ENCODE measurements at regions not wholly inside any gene's neighbourhood (a gene's known extent, or its start where the extent isn't known, plus 50 kb on each side); places are given as distances from the start of the nearest gene placed in this dataset.
A peak's percentile ranks its signal among the peaks of the same experiment; 100 is the strongest.
"Not testable (repeated sequence)": the region's sequence is repeated elsewhere in the genome, so short reads cannot be mapped to it uniquely, and the experiment has no call there.

- Mint-ChIP-seq H3K4me3 (no peak overlapping the region), H3K27me3 (ENCODE audit: low read depth in 3 of 3) (peaks cover 0 to 5% (median 3%) of the 10 kb centered on the region in 3 donors), H3K36me3 (no peaks in the 10 kb centered on the region), H3K27ac (no peak overlapping the region), H3K4me1 (peaks cover 58% of the 10 kb centered on the region), H3K9me3 (peaks cover 0 to 6% (median 4%) of the 10 kb centered on the region in 7 donors)
- H3K27ac ChIP-seq (ENCODE audit: low read depth in 1 of 2, low read length in 2 of 2): no peak overlapping the region
- no peak for DNase-seq
- H4K20me1 ChIP-seq (ENCODE audit: insufficient read depth, low read length): no peaks in the 10 kb centered on the region
- H3K79me2 ChIP-seq (ENCODE audit: insufficient read depth, low read length): no peaks in the 10 kb centered on the region
- H2AFZ ChIP-seq (ENCODE audit: insufficient read depth, low read depth, low read length, poor library complexity, severe bottlenecking): no peak overlapping the region
- H3K4me1 ChIP-seq (ENCODE audit: control insufficient read depth in 1 of 2, insufficient read depth in 2 of 2, low read length in 2 of 2): peaks cover 45 to 49% of the 10 kb centered on the region in 2 donors
- no peak for TF ChIP-seq CTCF (IDR thresholded peaks at IDR 0.05)
- no peak overlapping the region for H3K4me3 ChIP-seq (replicated peaks in 1 of 3; ENCODE audit: low read depth in 2 of 3, low read length in 3 of 3)
- intact Hi-C loops (cut with micrococcal nuclease): no loop called here
- no peaks in the 10 kb centered on the region for H3K36me3 ChIP-seq (replicated peaks in 1 of 2; ENCODE audit: control insufficient read depth in 1 of 2, insufficient read depth in 2 of 2, low read length in 2 of 2)
- no peaks in the 10 kb centered on the region for H3K27me3 ChIP-seq (ENCODE audit: control insufficient read depth in 2 of 2, insufficient read depth in 2 of 2, low read length in 2 of 2)
- H3K4me2 ChIP-seq (replicated peaks; ENCODE audit: extremely low read depth, low read length, poor library complexity, severe bottlenecking): no peak overlapping the region
- no peaks in the 10 kb centered on the region for H3K9me3 ChIP-seq (replicated peaks in 1 of 2; ENCODE audit: control insufficient read depth in 1 of 2, insufficient read depth in 1 of 2, low read length in 2 of 2)
- 64% methylated on average over 9 of the region's 11 CpGs for WGBS (ENCODE audit: insufficient coverage)
- no peak overlapping the region for H3K9ac ChIP-seq (ENCODE audit: insufficient read depth, low read length, poor library complexity, severe bottlenecking)
Observed at GRCh38 chr6:5828296-5828695, 178.4 kb downstream of the NRN1 start.

- Histone ChIP-seq H2AFZ (ENCODE audit: insufficient read depth, low read depth, low read length, poor library complexity, severe bottlenecking) (no peak overlapping the region), H3K4me3 (replicated peaks in 1 of 3; ENCODE audit: low read depth in 2 of 3, low read length in 3 of 3) (no peak overlapping the region), H3K27ac (ENCODE audit: low read depth in 1 of 2, low read length in 2 of 2) (no peak overlapping the region), H3K36me3 (replicated peaks in 1 of 2; ENCODE audit: control insufficient read depth in 1 of 2, insufficient read depth in 2 of 2, low read length in 2 of 2) (no peaks in the 10 kb centered on the region), H3K9me3 (replicated peaks in 1 of 2; ENCODE audit: control insufficient read depth in 1 of 2, insufficient read depth in 1 of 2, low read length in 2 of 2) (no peaks in the 10 kb centered on the region), H3K79me2 (ENCODE audit: insufficient read depth, low read length) (no peaks in the 10 kb centered on the region), H4K20me1 (ENCODE audit: insufficient read depth, low read length) (no peaks in the 10 kb centered on the region), H3K4me2 (replicated peaks; ENCODE audit: extremely low read depth, low read length, poor library complexity, severe bottlenecking) (no peak overlapping the region), H3K9ac (ENCODE audit: insufficient read depth, low read length, poor library complexity, severe bottlenecking) (no peak overlapping the region), H3K27me3 (ENCODE audit: control insufficient read depth in 2 of 2, insufficient read depth in 2 of 2, low read length in 2 of 2) (no peaks in the 10 kb centered on the region), H3K4me1 (ENCODE audit: control insufficient read depth in 1 of 2, insufficient read depth in 2 of 2, low read length in 2 of 2) (peaks cover 35 to 40% of the 10 kb centered on the region in 2 donors)
- DNase-seq: peak in 2 of 3 donors; percentile 4 to 18
- Mint-ChIP-seq H3K27ac (peak overlapping the region in 2 of 7 donors; percentile 66 to 76), H3K4me3 (peak overlapping the region in 1 of 2 donors; percentile 35), H3K9me3 (peaks cover under 1 to 8% (median 5%) of the 10 kb centered on the region in 7 donors), H3K36me3 (no peaks in the 10 kb centered on the region), H3K4me1 (peaks cover 50% of the 10 kb centered on the region), H3K27me3 (ENCODE audit: low read depth in 3 of 3) (peaks cover 0 to 5% (median 3%) of the 10 kb centered on the region in 3 donors)
- no peak for TF ChIP-seq CTCF (IDR thresholded peaks at IDR 0.05)
- 49% methylated on average over 4 of the region's 14 CpGs for WGBS (ENCODE audit: insufficient coverage)
- intact Hi-C loops (cut with micrococcal nuclease): no loop called here
Observed at GRCh38 chr6:5827056-5827904, 179.4 kb downstream of the NRN1 start.

- H3K36me3 ChIP-seq (replicated peaks in 1 of 2; ENCODE audit: control insufficient read depth in 1 of 2, insufficient read depth in 2 of 2, low read length in 2 of 2); H3K79me2 ChIP-seq (ENCODE audit: insufficient read depth, low read length); H3K27ac ChIP-seq (ENCODE audit: low read depth in 1 of 2, low read length in 2 of 2); H3K4me3 ChIP-seq (replicated peaks in 1 of 3; ENCODE audit: low read depth in 2 of 3, low read length in 3 of 3); H3K27me3 ChIP-seq (ENCODE audit: control insufficient read depth in 2 of 2, insufficient read depth in 2 of 2, low read length in 2 of 2); H3K27ac Mint-ChIP-seq; H2AFZ ChIP-seq (ENCODE audit: insufficient read depth, low read depth, low read length, poor library complexity, severe bottlenecking); H4K20me1 ChIP-seq (ENCODE audit: insufficient read depth, low read length); H3K27me3 Mint-ChIP-seq (ENCODE audit: low read depth in 3 of 3); intact Hi-C loops (cut with micrococcal nuclease); H3K4me3 Mint-ChIP-seq; H3K4me2 ChIP-seq (replicated peaks; ENCODE audit: extremely low read depth, low read length, poor library complexity, severe bottlenecking); H3K9ac ChIP-seq (ENCODE audit: insufficient read depth, low read length, poor library complexity, severe bottlenecking); H3K36me3 Mint-ChIP-seq; H3K9me3 ChIP-seq (replicated peaks in 1 of 2; ENCODE audit: control insufficient read depth in 1 of 2, insufficient read depth in 1 of 2, low read length in 2 of 2); DNase-seq: not testable (repeated sequence)
- peaks cover 3 to 15% (median 8%) of the 10 kb centered on the region in 7 donors for H3K9me3 Mint-ChIP-seq
- peaks cover 20% of the 10 kb centered on the region in 2 donors for H3K4me1 ChIP-seq (ENCODE audit: control insufficient read depth in 1 of 2, insufficient read depth in 2 of 2, low read length in 2 of 2)
- 73% methylated on average over 3 of the region's 8 CpGs for WGBS (ENCODE audit: insufficient coverage)
- H3K4me1 Mint-ChIP-seq: peaks cover 27% of the 10 kb centered on the region
Observed at GRCh38 chr6:5824382-5824983, 182.2 kb downstream of the NRN1 start.

All from CD14-positive monocyte (primary cell).